ENCODE measurements at regions not wholly inside any gene's neighbourhood (a gene's known extent, or its start where the extent isn't known, plus 50 kb on each side); places are given as distances from the start of the nearest gene placed in this dataset.
A peak's percentile ranks its signal among the peaks of the same experiment; 100 is the strongest.

GRCh38 chr15:55026381-55026780 is 170.4 kb downstream of the RSL24D1 start:
- DNase-seq, result no peak

DNA sequence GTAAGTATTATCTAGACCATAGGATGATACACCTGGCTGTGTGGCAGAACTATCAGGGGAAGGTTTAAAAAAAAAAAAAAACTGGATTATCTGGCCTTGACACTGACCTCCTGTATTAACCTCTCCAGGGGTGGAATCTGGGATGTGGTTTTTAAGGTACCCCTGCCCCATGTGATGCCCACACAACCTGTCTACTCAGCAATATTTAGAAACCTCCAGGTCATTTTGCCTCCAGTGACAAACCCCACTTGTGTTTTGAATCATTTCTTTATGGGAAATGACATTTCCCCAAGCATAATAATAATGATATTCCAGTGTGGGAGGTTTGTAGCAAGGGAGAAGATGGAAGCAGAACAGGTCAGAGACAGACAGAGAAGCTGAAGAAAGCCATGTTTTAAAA is 179.1 kb downstream of the RSL24D1 start:
- no peak for DNase-seq

- no peak for DNase-seq
These were observed 180.5 kb downstream of the RSL24D1 start for GRCh38 chr15:55016225-55016624.

- no peak for DNase-seq
These were observed 181.7 kb downstream of the RSL24D1 start for GRCh38 chr15:55015093-55015445.

DNA sequence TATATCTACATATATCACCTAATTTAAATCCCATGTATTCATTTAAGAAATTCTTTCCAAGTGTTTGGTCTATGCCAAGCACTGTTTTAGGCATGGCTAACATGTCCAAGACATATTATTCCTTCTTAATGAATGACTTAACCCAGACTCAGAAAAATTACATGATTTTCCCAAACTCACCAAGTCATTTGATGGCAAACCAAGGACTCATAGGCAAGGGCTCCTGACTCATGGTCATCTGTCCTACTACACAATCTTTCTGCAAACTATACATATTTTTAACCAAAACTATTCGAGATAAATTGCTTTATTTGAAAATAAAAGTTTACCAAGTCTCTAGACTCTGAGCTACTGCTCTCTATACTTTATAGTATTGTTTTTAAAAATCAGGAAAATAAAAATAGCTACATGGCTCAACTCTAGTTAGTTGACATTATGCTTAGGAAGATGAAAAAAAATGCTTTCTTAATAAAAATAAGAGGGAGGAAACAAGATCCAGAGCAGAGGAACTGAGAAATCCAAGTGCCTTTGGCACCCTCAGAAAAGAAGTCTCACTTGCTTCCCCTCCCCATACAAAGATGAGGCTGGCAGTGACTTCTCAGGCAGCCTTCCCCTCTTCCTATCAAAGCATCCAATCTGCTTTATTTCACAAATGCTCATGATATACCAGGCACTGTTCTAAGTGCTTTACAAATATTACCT is 182.2 kb downstream of the RSL24D1 start:
- DNase-seq, result no peak

- no peak for DNase-seq
These were observed 188.3 kb downstream of the RSL24D1 start for GRCh38 chr15:55008421-55008820.

DNA sequence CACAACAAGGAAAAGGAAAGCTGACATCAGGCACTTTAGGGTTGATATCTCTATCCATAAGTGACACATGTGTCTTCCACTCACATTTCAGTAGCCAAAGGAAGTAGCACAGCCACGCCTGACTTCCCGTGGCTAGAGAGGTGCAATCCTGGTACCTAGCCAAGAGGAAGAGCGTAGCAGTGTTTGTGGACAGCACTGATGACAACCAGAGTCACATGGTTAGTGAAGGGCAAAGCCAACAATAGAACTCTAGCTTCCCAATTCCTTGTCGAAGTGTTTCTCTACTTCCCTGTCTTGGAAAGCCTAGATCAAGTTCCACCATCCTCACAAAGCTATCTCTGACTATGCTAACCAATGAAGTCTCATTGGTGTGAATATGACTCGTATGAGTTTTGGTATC is 189.2 kb downstream of the RSL24D1 start:
- DNase-seq, result peak in 2 of 3 donors; percentile 11 to 22

- no peak for DNase-seq
These were observed 191.1 kb downstream of the RSL24D1 start for GRCh38 chr15:55005679-55006078.

GRCh38 chr15:55003965-55004873 is 192.5 kb downstream of the RSL24D1 start:
- peak in 2 of 3 donors; percentile 11 to 37 for DNase-seq

DNA sequence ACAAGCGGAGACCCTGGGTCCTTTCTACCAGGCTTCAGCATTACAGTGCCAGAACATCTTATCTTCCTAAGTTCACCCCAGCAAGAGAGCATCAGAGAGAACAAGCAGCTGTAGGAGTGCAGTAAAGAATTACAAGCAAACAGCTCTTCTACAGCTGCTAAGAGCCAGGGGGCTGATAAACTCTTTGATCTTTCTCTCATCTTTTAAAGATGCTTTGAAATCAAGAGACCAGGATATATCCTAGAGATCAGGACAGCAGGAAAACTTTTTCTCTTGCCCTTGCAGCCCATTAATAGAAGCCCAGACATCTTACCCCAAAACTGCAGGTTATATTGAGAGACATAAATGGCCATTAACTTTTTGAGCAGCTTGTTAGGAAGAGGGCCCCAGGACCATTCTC is 198.1 kb downstream of the RSL24D1 start:
- DNase-seq, result no peak

DNA sequence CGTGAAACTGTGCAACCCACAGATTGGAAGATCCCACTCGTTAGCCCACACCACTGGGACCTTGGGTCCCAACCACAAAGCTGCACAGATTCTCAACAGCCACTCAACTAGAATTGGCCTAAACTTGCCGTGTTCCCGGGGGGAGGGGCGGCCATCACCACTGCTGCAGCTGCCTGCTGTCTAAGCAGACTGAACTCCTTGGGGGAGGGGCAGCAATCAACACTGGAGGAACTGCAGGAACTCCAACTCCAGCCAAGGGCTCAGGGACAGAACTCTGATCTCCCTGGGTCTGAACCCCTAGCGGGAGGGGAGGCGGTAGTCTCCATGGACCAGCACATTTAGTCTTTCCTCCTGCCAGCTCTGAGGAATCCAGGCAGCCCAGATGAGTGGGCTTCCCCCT is 205.9 kb downstream of the RSL24D1 start:
- no peak for DNase-seq

DNA sequence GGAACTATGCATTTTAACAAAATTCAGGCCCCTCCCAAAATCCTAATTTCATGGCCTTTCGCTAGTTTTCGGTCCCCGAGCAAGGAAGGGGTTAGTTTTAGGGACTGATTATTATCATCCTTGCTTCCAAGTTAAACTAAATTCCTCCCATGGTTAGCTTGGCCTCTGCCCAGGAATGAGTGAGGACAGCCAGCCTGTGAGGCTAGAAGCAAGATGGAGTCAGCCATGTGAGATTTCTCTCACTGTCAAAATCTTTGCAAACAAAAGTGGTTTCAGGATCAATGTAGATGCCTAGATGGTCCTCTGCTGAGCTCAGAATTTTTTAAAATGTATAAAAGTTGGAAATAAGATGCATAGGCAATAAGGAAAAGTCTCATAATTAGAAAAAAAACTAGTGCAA is 208.9 kb downstream of the RSL24D1 start:
- DNase-seq, result no peak

GRCh38 chr15:54979964-54980363 is 216.8 kb downstream of the RSL24D1 start:
- DNase-seq, result no peak

GRCh38 chr15:54962637-54963036 is 234.1 kb downstream of the RSL24D1 start:
- no peak for DNase-seq

DNA sequence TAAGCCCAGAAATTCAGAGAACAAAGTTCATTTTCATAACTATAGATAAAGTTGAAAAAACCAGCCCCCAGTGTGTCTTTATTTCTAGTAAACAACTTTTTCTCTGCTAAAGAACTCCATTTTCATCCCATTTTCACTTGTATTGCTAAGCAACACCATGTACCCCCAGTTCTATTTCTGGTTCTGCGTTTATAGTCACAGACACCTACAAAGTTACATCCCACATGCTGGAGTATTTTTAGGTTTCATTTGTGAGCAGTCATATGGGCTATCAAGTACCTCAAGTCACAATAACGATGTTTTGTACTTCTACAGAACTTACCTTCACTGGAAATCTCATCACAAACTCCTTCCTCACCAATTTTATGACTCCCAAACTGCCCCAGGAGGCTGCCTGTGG is 236.5 kb downstream of the RSL24D1 start:
- no peak for DNase-seq

- peak in 2 of 3 donors; percentile 8 to 27 for DNase-seq
These were observed 255.3 kb downstream of the RSL24D1 start for GRCh38 chr15:54941417-54941816.

DNA sequence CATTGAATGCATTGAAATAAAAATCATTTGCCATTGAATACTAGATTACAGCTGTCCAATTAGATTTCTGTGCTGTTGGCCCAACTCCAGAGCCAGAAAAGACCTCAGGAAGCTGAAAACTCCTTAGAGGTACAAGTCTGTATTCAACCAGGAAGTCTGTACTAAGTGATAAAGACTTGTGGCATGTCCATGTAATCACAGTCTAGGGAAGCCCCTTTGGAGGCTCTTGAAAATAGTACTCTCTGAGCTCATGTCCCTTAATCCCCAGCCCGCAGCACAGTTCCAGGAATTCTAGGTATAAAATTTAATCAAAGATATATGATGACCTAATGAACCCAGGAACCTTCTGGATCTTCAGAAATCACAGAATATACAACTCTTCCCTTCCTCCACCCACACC is 279.4 kb downstream of the RSL24D1 start:
- no peak for DNase-seq

DNA sequence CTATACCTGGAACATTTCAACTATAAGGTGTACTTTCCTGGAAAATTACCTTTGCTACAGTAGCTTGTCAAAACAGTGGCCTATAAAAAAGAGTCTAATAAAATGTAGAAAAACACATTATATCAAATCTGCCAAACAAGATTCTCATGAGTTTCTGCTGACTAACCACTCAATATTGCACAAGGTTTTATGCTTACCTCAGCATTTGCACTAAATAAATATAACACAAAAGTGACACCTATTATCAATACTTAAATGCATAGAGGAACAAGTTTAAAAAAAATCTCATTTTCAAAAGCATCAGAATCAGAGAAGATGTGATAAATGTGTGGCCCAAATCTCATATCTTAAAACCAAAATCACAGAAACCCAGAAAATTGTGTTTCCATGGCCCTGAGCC is 281.4 kb downstream of the RSL24D1 start:
- DNase-seq, result no peak

DNA sequence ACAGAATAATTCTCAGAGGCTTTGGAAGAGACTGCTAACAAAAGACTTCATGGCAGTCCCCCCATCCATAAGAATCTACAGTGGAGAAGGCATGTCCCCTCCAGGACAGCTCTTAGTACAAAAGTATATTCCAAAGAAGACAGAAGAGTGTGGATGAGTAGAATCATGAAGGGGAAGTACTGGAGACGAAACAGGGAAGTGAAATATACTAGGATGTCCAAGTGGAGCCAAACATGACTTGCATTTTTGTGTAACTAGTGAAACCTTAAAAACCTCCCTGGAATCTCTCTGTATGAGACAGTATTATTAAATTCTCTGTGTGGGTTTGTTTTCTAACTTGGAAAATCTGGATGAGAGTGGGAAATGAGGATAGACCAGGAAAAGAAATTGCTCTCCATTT is 312.4 kb downstream of the RSL24D1 start:
- peak in 1 of 3 donors; percentile 11 for DNase-seq

DNA sequence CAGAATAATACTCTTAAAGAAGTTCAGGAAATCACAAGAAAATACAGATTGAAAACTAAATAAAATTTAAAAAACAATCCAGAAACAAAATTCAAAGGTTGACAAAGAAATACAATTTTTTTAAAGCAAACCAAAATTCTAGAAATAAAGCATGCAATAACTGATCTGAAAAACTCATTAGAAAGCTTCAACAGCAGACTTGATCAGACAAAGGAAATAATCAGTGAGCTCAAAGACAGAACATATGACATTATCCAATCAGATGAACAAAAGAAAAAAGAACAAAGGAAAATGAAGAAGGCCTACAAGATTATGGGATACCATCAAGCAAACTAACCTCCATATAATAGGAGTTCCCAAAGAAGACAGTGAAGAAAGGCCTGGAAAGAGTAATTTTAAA is 336.8 kb downstream of the RSL24D1 start:
- DNase-seq, result no peak

DNA sequence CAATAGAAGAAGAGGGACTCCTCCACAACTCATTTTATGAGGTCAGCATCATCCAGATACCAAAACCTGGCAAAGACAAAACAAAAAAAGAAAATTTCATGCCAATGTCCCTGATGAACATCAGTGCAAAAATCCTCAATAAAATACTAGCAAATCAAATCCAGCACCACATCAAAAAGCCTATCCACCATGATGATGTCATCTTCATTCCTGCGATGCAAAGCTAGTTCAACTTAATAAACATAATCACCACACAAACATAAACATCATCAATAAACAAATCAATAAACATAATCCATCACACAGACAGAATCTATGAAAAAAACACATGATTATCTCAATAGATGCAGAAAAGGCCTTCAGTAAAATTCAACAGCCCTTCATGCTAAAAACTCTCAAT is 342.1 kb downstream of the RSL24D1 start:
- no peak for DNase-seq

DNA sequence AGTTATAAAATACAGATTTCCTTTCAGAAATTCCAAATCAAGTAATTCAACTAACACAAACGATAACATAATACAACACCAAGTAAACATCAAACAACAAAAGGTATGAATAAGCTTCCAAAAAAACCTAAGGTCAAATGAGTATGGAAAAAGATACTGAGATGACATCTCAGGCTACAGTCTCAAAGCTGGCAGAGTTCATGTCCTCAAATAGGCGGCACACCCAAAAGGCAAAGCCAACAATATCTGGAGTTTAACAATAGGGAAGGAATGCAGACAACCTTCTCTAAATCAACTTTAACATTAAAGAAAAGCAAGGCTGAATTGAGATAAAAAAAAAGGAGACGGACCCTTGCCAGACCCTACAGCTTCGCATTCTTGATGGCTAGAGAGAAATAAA is 346.6 kb downstream of the RSL24D1 start:
- no peak for DNase-seq

- no peak for DNase-seq
These were observed 353.7 kb downstream of the RSL24D1 start for GRCh38 chr15:54843006-54843405.
